HCT116 (cell line): ENCODE measurements at regions not wholly inside any gene's neighbourhood (a gene's known extent, or its start where the extent isn't known, plus 50 kb on each side); places are given as distances from the start of the nearest gene placed in this dataset.

Experiments
- ATAC-seq: fragments of 200-7000 bp; cut with Tn5 transposase; 2 replicates; pipeline ENCODE4 v1.9.1; 2020; ENCODE audit warnings: mild to moderate bottlenecking, moderate library complexity
- BruUV-seq: library from RNA; stranded (reverse); fragments of 400-500 nt; replicated peaks from 2 replicates; lab custom pipeline; 2021; lab: Mats Ljungman, UMichigan
- CTCF ChIA-PET: fragments of 300-600 bp; sonication (Branson Sonifier 250); formaldehyde crosslinking; loops from one replicate; lab custom pipeline; 2021; ENCODE audit warnings: antibody characterized with exemption; lab: Charles Lee
- POLR2A ChIA-PET: fragments of 300-600, 350-600 bp; sonication (Branson Sonifier 250); formaldehyde crosslinking; loops from one replicate; lab custom pipeline; 2021; ENCODE audit warnings: antibody characterized with exemption; lab: Charles Lee
- RAD21 ChIA-PET, 2 experiments: fragments of 300-600 bp; sonication (Branson Sonifier 250); formaldehyde crosslinking; loops; one replicate each; lab custom pipeline; 2023; ENCODE audit warnings: low total read pairs in 2 of 2; ENCODE audit not compliant: uncharacterized antibody in 2 of 2, unreplicated experiment in 2 of 2, low non-redundant PET in 1 of 2; lab: Charles Lee
- DNase-seq: peaks from one replicate; pipeline ENCODE4 v3.0.0-alpha.2; 2010; ENCODE audit warnings: low read depth, low spot score
- H2AFZ ChIP-seq: fragments of 200-600 bp; shearing (Covaris generic), sonication (generic); 2 replicates; pipeline ENCODE4 v1.6.1; 2017; ENCODE audit warnings: low read depth, mixed run types, mixed read lengths, antibody characterized with exemption, low read length; ENCODE audit not compliant: poor library complexity, severe bottlenecking
- H3K27ac ChIP-seq: 2 replicates; pipeline ENCODE4 v1.5.1; 2012; ENCODE audit warnings: low read depth, low read length
- H3K27me3 ChIP-seq: fragments of 200-600 bp; sonication (generic); 2 replicates; pipeline ENCODE4 v1.6.1; 2016; ENCODE audit warnings: mixed run types, low read length, mixed read lengths; ENCODE audit not compliant: insufficient read depth
- H3K36me3 ChIP-seq, 2 experiments: fragments of 200-500 bp in 1 of 2; fragments of 200-600 bp in 1 of 2; sonication (Bioruptor generic) in 1 of 2; sonication (generic) in 1 of 2; 2 replicates each; pipeline versions ENCODE4 v1.5.1 to v1.6.1; 2014 to 2016; ENCODE audit warnings: low read length in 2 of 2, inconsistent platforms in 1 of 2, mixed read lengths in 1 of 2, mixed run types in 1 of 2; ENCODE audit not compliant: insufficient read depth in 2 of 2, control insufficient read depth in 1 of 2
- H3K4me1 ChIP-seq, 2 experiments: fragments of 200-600 bp in 1 of 2; sonication (generic) in 1 of 2; 2 replicates each; pipeline versions ENCODE4 v1.5.1 to v1.6.1; 2012 to 2017; ENCODE audit warnings: low read length in 2 of 2, inconsistent platforms in 1 of 2, mild to moderate bottlenecking in 1 of 2, mixed read lengths in 1 of 2, mixed run types in 1 of 2, moderate library complexity in 1 of 2; ENCODE audit not compliant: insufficient read depth in 2 of 2, control insufficient read depth in 1 of 2
- H3K4me2 ChIP-seq: fragments of 200-600 bp; sonication (generic); 2 replicates; pipeline ENCODE4 v1.6.1; 2017; ENCODE audit warnings: mixed run types, low read length, mixed read lengths
- H3K4me3 ChIP-seq, 2 experiments: fragments of 200-600 bp in 1 of 2; sonication (generic) in 1 of 2; replicated peaks in 1 of 2; 2 replicates each; pipeline ENCODE4 v1.5.1; 2011 to 2016; ENCODE audit warnings: low read length in 2 of 2, control low read depth in 1 of 2, low read depth in 1 of 2, mild to moderate bottlenecking in 1 of 2, mixed read lengths in 1 of 2, mixed run types in 1 of 2
- H3K79me2 ChIP-seq: fragments of 200-600 bp; sonication (generic); 2 replicates; pipeline ENCODE4 v1.6.1; 2017; ENCODE audit warnings: mild to moderate bottlenecking, mixed run types, low read length, moderate library complexity, mixed read lengths; ENCODE audit not compliant: insufficient read depth
- H3K9ac ChIP-seq: fragments of 200-600 bp; sonication (generic); 2 replicates; pipeline ENCODE4 v1.6.1; 2016; ENCODE audit warnings: low read length, mixed read lengths
- H3K9me2 ChIP-seq: fragments of 200-600 bp; sonication (generic), shearing (Covaris generic); 2 replicates; pipeline ENCODE4 v1.6.1; 2017; ENCODE audit warnings: mixed run types, mild to moderate bottlenecking, moderate library complexity; ENCODE audit not compliant: insufficient read depth
- H3K9me3 ChIP-seq, 2 experiments: fragments of 200-500 bp in 1 of 2; fragments of 200-600 bp in 1 of 2; sonication (Bioruptor generic) in 1 of 2; sonication (generic) in 1 of 2; 2 replicates each; pipeline ENCODE4 v1.6.1; 2014 to 2017; ENCODE audit warnings: low read length in 2 of 2, mixed read lengths in 2 of 2, inconsistent platforms in 1 of 2, low read depth in 1 of 2, mild to moderate bottlenecking in 1 of 2, mixed run types in 1 of 2, moderate library complexity in 1 of 2; ENCODE audit not compliant: control insufficient read depth in 1 of 2, insufficient read depth in 1 of 2
- H4K20me1 ChIP-seq: fragments of 200-600 bp; sonication (generic), shearing (Covaris generic); 2 replicates; pipeline ENCODE4 v1.6.1; 2017; ENCODE audit warnings: mixed run types, mild to moderate bottlenecking, moderate library complexity; ENCODE audit not compliant: insufficient read depth
- CBX3 ChIP-seq: IDR thresholded peaks from 2 replicates; pipeline ENCODE4 v1.6.1; 2012; ENCODE audit warnings: low read depth
- CEBPB ChIP-seq: IDR thresholded peaks from 2 replicates; pipeline ENCODE4 v1.6.1; 2012; ENCODE audit warnings: low read depth
- ELF1 ChIP-seq: IDR thresholded peaks from 2 replicates; pipeline ENCODE4 v1.6.1; 2012; ENCODE audit warnings: low read depth, borderline replicate concordance
- EZH2 ChIP-seq: fragments of 200-600 bp; sonication (generic); IDR thresholded peaks from 2 replicates; pipeline ENCODE4 v1.6.1; 2017; ENCODE audit warnings: antibody characterized with exemption, mixed run types
- EZH2phosphoT487 ChIP-seq: fragments of 200-600 bp; IDR thresholded peaks from 2 replicates; pipeline ENCODE4 v1.6.1; 2018; ENCODE audit warnings: antibody characterized with exemption, borderline replicate concordance
- FOSL1 ChIP-seq: IDR thresholded peaks from 2 replicates; pipeline ENCODE4 v1.6.1; 2012; ENCODE audit warnings: low read depth
- POLR2A ChIP-seq: IDR thresholded peaks from 2 replicates; pipeline ENCODE4 v1.7.0; 2011; ENCODE audit warnings: borderline replicate concordance; ENCODE audit not compliant: insufficient read depth, insufficient read length; ENCODE audit errors: extremely low read depth
- POLR2AphosphoS5 ChIP-seq: IDR thresholded peaks from 2 replicates; pipeline ENCODE4 v1.6.1; 2011; ENCODE audit warnings: mild to moderate bottlenecking, low read depth, low read length, moderate library complexity
- SIN3A ChIP-seq: IDR thresholded peaks from 2 replicates; pipeline ENCODE4 v1.6.1; 2012; ENCODE audit warnings: low read depth
- SP1 ChIP-seq: IDR thresholded peaks from 2 replicates; pipeline ENCODE4 v1.6.1; 2012; ENCODE audit warnings: low read depth
- SRF ChIP-seq: IDR thresholded peaks from 2 replicates; pipeline ENCODE4 v1.6.1; 2012; ENCODE audit warnings: low read depth
- YY1 ChIP-seq: IDR thresholded peaks from 2 replicates; pipeline ENCODE4 v1.6.1; 2011; ENCODE audit warnings: low read length, low read depth, moderate library complexity, mild to moderate bottlenecking; ENCODE audit not compliant: insufficient replicate concordance; ENCODE audit errors: extremely low read depth
- ZFX ChIP-seq: fragments of 450-650 bp; IDR thresholded peaks from 2 replicates; pipeline ENCODE4 v1.6.1; 2017
- ZNF274 ChIP-seq: fragments of 200-500 bp; sonication (Bioruptor generic); IDR thresholded peaks from 2 replicates; pipeline ENCODE4 v1.6.1; 2014; ENCODE audit warnings: mild to moderate bottlenecking, low read depth, low read length, inconsistent platforms
- intact Hi-C: fragments of 100-400 bp; cut with micrococcal nuclease; formaldehyde crosslinking; loops from 2 replicates; pipeline ENCODE4 v1.10.0; 2022
- TF ChIP-seq, protein P1 (sequence below), 3 experiments: fragments of 200-600 bp in 1 of 3; sonication (generic) in 1 of 3; IDR thresholded peaks in 2 of 3; conservative IDR thresholded peaks in 1 of 3; 2 replicates each; pipeline ENCODE4 v1.5.1; 2012 to 2017; ENCODE audit warnings: low read depth in 2 of 3, low read length in 2 of 3, antibody characterized with exemption in 1 of 3, borderline replicate concordance in 1 of 3, control low read depth in 1 of 3, mild to moderate bottlenecking in 1 of 3, mixed read lengths in 1 of 3, mixed run types in 1 of 3, moderate library complexity in 1 of 3; ENCODE audit not compliant: insufficient read depth in 1 of 3
- TF ChIP-seq, protein P2 (sequence below): IDR thresholded peaks from 2 replicates; pipeline ENCODE4 v1.6.1; 2012

DNA sequence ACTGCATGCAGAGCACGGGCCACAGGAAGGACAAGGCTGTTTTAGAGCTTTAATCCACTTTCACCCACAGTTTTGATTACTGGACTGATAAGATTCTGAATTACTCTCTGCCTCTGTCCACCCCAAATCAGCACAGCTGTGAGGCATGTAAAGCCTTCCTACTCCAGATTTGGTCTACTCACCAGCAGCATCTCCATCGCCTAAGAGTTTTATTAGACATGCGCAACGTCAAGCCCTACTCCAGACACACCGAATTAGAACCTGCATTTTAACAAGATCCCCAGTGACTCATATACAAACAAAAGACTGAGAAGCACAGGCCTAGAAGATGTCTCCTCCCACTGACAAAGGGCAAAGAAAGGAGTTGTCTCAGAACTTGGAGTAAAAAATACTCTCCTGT lies 221.2 kb downstream of the TUSC7 start:
- no peak overlapping the region for H2AFZ ChIP-seq
- no peaks in the 10 kb centered on the region for H3K36me3 ChIP-seq
- no peak overlapping the region for H3K27ac ChIP-seq
- H3K4me3 ChIP-seq: no peak overlapping the region
- no peaks in the 10 kb centered on the region for H3K4me1 ChIP-seq
- no peak for ATAC-seq
- TF ChIP-seq, protein P1, sequence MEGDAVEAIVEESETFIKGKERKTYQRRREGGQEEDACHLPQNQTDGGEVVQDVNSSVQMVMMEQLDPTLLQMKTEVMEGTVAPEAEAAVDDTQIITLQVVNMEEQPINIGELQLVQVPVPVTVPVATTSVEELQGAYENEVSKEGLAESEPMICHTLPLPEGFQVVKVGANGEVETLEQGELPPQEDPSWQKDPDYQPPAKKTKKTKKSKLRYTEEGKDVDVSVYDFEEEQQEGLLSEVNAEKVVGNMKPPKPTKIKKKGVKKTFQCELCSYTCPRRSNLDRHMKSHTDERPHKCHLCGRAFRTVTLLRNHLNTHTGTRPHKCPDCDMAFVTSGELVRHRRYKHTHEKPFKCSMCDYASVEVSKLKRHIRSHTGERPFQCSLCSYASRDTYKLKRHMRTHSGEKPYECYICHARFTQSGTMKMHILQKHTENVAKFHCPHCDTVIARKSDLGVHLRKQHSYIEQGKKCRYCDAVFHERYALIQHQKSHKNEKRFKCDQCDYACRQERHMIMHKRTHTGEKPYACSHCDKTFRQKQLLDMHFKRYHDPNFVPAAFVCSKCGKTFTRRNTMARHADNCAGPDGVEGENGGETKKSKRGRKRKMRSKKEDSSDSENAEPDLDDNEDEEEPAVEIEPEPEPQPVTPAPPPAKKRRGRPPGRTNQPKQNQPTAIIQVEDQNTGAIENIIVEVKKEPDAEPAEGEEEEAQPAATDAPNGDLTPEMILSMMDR (IDR thresholded peaks at IDR 0.05 in 2 of 3, conservative IDR thresholded peaks at IDR 0.05 in 1 of 3; ENCODE audit: borderline replicate concordance in 1 of 3, insufficient read depth in 1 of 3, low read depth in 2 of 3, low read length in 2 of 3): no peak
- TF ChIP-seq CEBPB: no peak
- TF ChIP-seq POLR2AphosphoS5: no peak
- no peaks in the 10 kb centered on the region for H4K20me1 ChIP-seq
- no peak overlapping the region for H3K9ac ChIP-seq
- intact Hi-C loops: no loop called here
- ChIA-PET CTCF (no interaction called here), RAD21 (no interaction called here), POLR2A (no interaction called here)
- no peaks in the 10 kb centered on the region for H3K9me2 ChIP-seq
- H3K9me3 ChIP-seq: no peaks in the 10 kb centered on the region; a peak in 1 of 4 replicates
- H3K27me3 ChIP-seq: no peaks in the 10 kb centered on the region
- BruUV-seq: no TSS peak
- H3K79me2 ChIP-seq: no peaks in the 10 kb centered on the region
- no peak overlapping the region for H3K4me2 ChIP-seq
- DNase-seq: no peak

DNA sequence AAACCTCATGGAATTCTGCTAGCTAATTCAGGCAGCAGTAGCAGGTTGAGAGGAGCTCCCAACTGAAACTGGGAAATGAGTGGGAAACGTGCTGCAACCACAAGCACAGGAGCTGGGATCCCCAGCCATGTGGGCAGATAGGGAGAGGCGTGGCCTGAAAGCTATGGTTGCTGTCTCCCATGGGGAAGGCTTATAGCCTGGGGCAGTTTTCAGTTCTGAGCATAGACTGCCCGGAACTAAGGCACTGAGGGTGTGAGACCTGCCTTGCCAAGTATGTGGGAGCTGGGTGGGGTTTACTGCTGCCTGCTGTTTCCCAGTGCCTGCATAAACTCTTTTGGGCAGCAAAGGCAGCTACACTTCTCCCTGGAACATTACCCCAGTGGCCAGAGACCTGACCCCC lies 229.5 kb downstream of the TUSC7 start:
- ATAC-seq (no peak), DNase-seq (no peak)
- RAD21 ChIA-PET: no interaction called here
- H3K9me2 ChIP-seq: no peaks in the 10 kb centered on the region
- no peaks in the 10 kb centered on the region for H3K27me3 ChIP-seq
- no peak overlapping the region for H3K4me3 ChIP-seq
- CTCF ChIA-PET: no interaction called here
- H2AFZ ChIP-seq: no peak overlapping the region
- POLR2A ChIA-PET: no interaction called here
- H3K27ac ChIP-seq: no peak overlapping the region
- H4K20me1 ChIP-seq: no peaks in the 10 kb centered on the region
- H3K4me2 ChIP-seq: no peak overlapping the region
- H3K9ac ChIP-seq: no peak overlapping the region
- no peaks in the 10 kb centered on the region for H3K4me1 ChIP-seq
- H3K36me3 ChIP-seq: no peaks in the 10 kb centered on the region
- no peaks in the 10 kb centered on the region for H3K9me3 ChIP-seq
- BruUV-seq: no TSS peak
- intact Hi-C loops: no loop called here
- TF ChIP-seq POLR2A: no peak
- TF ChIP-seq, protein P1 (IDR thresholded peaks at IDR 0.05 in 2 of 3, conservative IDR thresholded peaks at IDR 0.05 in 1 of 3; ENCODE audit: borderline replicate concordance in 1 of 3, insufficient read depth in 1 of 3, low read depth in 2 of 3, low read length in 2 of 3): no peak
- TF ChIP-seq ZFX: no peak
- TF ChIP-seq YY1: no peak
- no peak for TF ChIP-seq FOSL1
- no peak for TF ChIP-seq SP1
- no peak for TF ChIP-seq SRF
- no peak for TF ChIP-seq ELF1
- no peak for TF ChIP-seq EZH2phosphoT487
- TF ChIP-seq SIN3A: no peak
- TF ChIP-seq EZH2: no peak
- no peak for TF ChIP-seq CBX3
- TF ChIP-seq, protein P2, sequence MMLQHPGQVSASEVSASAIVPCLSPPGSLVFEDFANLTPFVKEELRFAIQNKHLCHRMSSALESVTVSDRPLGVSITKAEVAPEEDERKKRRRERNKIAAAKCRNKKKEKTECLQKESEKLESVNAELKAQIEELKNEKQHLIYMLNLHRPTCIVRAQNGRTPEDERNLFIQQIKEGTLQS: no peak
- no peak for TF ChIP-seq CEBPB
- no peak for TF ChIP-seq ZNF274
- no peaks in the 10 kb centered on the region for H3K79me2 ChIP-seq
